Liver (tissue), 7 donors: ENCODE measurements at regions not wholly inside any gene's neighbourhood (a gene's known extent, or its start where the extent isn't known, plus 50 kb on each side); places are given as distances from the start of the nearest gene placed in this dataset.

Experiments used
- DNase-seq: peaks from one replicate; pipeline ENCODE4 v3.0.0-alpha.2; 2017; ENCODE audit warnings: low spot score
- H3K27ac ChIP-seq, 2 donors: one replicate each; pipeline ENCODE4 v1.7.0; 2013; ENCODE audit warnings: inconsistent platforms in 2 of 2, low read length in 2 of 2, control low read depth in 1 of 2, low read depth in 1 of 2, mild to moderate bottlenecking in 1 of 2
- H3K27me3 ChIP-seq, 4 donors: one replicate each; pipeline versions ENCODE4 v1.6.1 to v1.7.0; 2013; ENCODE audit warnings: low read length in 3 of 4, inconsistent platforms in 1 of 4, mild to moderate bottlenecking in 1 of 4, moderate library complexity in 1 of 4; ENCODE audit not compliant: control insufficient read depth in 4 of 4, insufficient read depth in 4 of 4
- H3K36me3 ChIP-seq, 4 donors: one replicate each; pipeline versions ENCODE4 v1.6.1 to v1.7.0; 2013; ENCODE audit warnings: low read length in 3 of 4, mild to moderate bottlenecking in 3 of 4, low read depth in 1 of 4, moderate library complexity in 1 of 4; ENCODE audit not compliant: control insufficient read depth in 4 of 4, insufficient read depth in 3 of 4
- H3K4me1 ChIP-seq, 4 donors: one replicate each; pipeline versions ENCODE4 v1.6.1 to v1.7.0; 2013; ENCODE audit warnings: low read length in 3 of 4, mild to moderate bottlenecking in 3 of 4, moderate library complexity in 1 of 4; ENCODE audit not compliant: control insufficient read depth in 4 of 4, insufficient read depth in 4 of 4
- H3K4me3 ChIP-seq, 3 donors: one replicate each; pipeline versions ENCODE4 v1.6.1 to v1.7.0; 2013; ENCODE audit warnings: low read length in 3 of 3, control low read depth in 1 of 3, low read depth in 1 of 3, mild to moderate bottlenecking in 1 of 3
- H3K9ac ChIP-seq, 2 donors: one replicate each; pipeline ENCODE4 v1.7.0; 2013; ENCODE audit warnings: low read length in 2 of 2, mild to moderate bottlenecking in 2 of 2, moderate library complexity in 2 of 2, control low read depth in 1 of 2, low read depth in 1 of 2
- H3K9me3 ChIP-seq, 4 donors: one replicate each; pipeline versions ENCODE4 v1.6.1 to v1.7.0; 2013; ENCODE audit warnings: low read length in 3 of 4; ENCODE audit not compliant: control insufficient read depth in 4 of 4
- ATF3 ChIP-seq: IDR thresholded peaks from 2 replicates; pipeline ENCODE4 v1.6.1; 2016; ENCODE audit warnings: antibody characterized with exemption
- EGR1 ChIP-seq, 2 donors: IDR thresholded peaks; 2 replicates each; pipeline ENCODE4 v1.6.1; 2016 to 2018; ENCODE audit warnings: antibody characterized with exemption in 2 of 2, low read depth in 2 of 2
- FOXA1 ChIP-seq: IDR thresholded peaks from 2 replicates; pipeline ENCODE4 v1.6.1; 2016; ENCODE audit warnings: antibody characterized with exemption
- FOXA2 ChIP-seq: IDR thresholded peaks from 2 replicates; pipeline ENCODE4 v1.6.1; 2016; ENCODE audit warnings: antibody characterized with exemption
- GABPA ChIP-seq, 2 donors: IDR thresholded peaks in 1 of 2; conservative IDR thresholded peaks in 1 of 2; 2 replicates each; pipeline ENCODE4 v1.6.1; 2016; ENCODE audit warnings: antibody characterized with exemption in 2 of 2, mild to moderate bottlenecking in 1 of 2, moderate library complexity in 1 of 2
- HNF4A ChIP-seq, 2 donors: conservative IDR thresholded peaks; 2 replicates each; pipeline ENCODE4 v1.6.1; 2016; ENCODE audit warnings: antibody characterized with exemption in 2 of 2, mild to moderate bottlenecking in 2 of 2
- MAX ChIP-seq: IDR thresholded peaks from 2 replicates; pipeline ENCODE4 v1.6.1; 2016; ENCODE audit warnings: antibody characterized with exemption
- NR2F2 ChIP-seq: IDR thresholded peaks from 2 replicates; pipeline ENCODE4 v1.6.1; 2016; ENCODE audit warnings: antibody characterized with exemption
- RAD21 ChIP-seq, 2 donors: IDR thresholded peaks; 2 replicates each; pipeline ENCODE4 v1.6.1; 2016; ENCODE audit warnings: antibody characterized with exemption in 2 of 2, mild to moderate bottlenecking in 2 of 2
- REST ChIP-seq: IDR thresholded peaks from 2 replicates; pipeline ENCODE4 v1.6.1; 2016; ENCODE audit warnings: antibody characterized with exemption, mild to moderate bottlenecking
- RXRA ChIP-seq, 2 donors: IDR thresholded peaks; 2 replicates each; pipeline ENCODE4 v1.6.1; 2017 to 2018; ENCODE audit warnings: antibody characterized with exemption in 2 of 2, mild to moderate bottlenecking in 1 of 2
- SP1 ChIP-seq: IDR thresholded peaks from 2 replicates; pipeline ENCODE4 v1.6.1; 2018; ENCODE audit warnings: antibody characterized with exemption, mild to moderate bottlenecking
- TAF1 ChIP-seq: conservative IDR thresholded peaks from 2 replicates; pipeline ENCODE4 v1.6.1; 2016; ENCODE audit warnings: antibody characterized with exemption, mild to moderate bottlenecking
- ZBTB33 ChIP-seq: IDR thresholded peaks from 2 replicates; pipeline ENCODE4 v1.6.1; 2016; ENCODE audit warnings: antibody characterized with exemption
- WGBS: extraction: QIAGEN DNeasy Blood & Tissue Kit; methylation state at CpG from one replicate; pipeline ENCODE4 v1.1.7; 2013; 5-methylcytosine and 5-hydroxymethylcytosine counted together
- donor health status: healthy.
- donor health status: healthy.
- donor health status: healthy.
- donor health status: healthy.

GRCh38 chr15:66901336-66902100 lies 163.9 kb upstream of the SMAD3 start:
- no peak for DNase-seq
- TF ChIP-seq RAD21 (IDR thresholded peaks at IDR 0.05) (no peak), NR2F2 (no peak), RXRA (IDR thresholded peaks at IDR 0.05) (no peak), ATF3 (no peak), REST (no peak), HNF4A (conservative IDR thresholded peaks at IDR 0.05) (no peak), FOXA2 (no peak)
- H3K9me3 ChIP-seq, result no peaks in the 10 kb centered on the region
- no peaks in the 10 kb centered on the region for H3K36me3 ChIP-seq
- H3K9ac ChIP-seq, result no peak overlapping the region
- H3K4me1 ChIP-seq, result no peaks in the 10 kb centered on the region
- H3K27ac ChIP-seq, result no peak overlapping the region
- no peaks in the 10 kb centered on the region for H3K27me3 ChIP-seq
- WGBS, result 93% methylated on average over 6 of the region's 6 CpGs
- H3K4me3 ChIP-seq, result no peak overlapping the region

GRCh38 chr15:66905185-66905584 lies 160.2 kb upstream of the SMAD3 start:
- no peak for DNase-seq
- TF ChIP-seq MAX (no peak), NR2F2 (no peak), FOXA1 (no peak), SP1 (no peak), FOXA2 (no peak), HNF4A (conservative IDR thresholded peaks at IDR 0.05) (no peak), ATF3 (no peak), REST (no peak), GABPA (IDR thresholded peaks at IDR 0.05 in 1 of 2, conservative IDR thresholded peaks at IDR 0.05 in 1 of 2) (no peak), EGR1 (IDR thresholded peaks at IDR 0.05; ENCODE audit: low read depth in 2 of 2) (no peak), RXRA (IDR thresholded peaks at IDR 0.05) (no peak), ZBTB33 (no peak), RAD21 (IDR thresholded peaks at IDR 0.05) (no peak), TAF1 (no peak)
- no peak overlapping the region for H3K4me3 ChIP-seq
- no peaks in the 10 kb centered on the region for H3K9me3 ChIP-seq
- H3K4me1 ChIP-seq, result no peaks in the 10 kb centered on the region
- H3K27me3 ChIP-seq, result no peaks in the 10 kb centered on the region
- WGBS, result 95% methylated on average over 2 of the region's 2 CpGs
- H3K27ac ChIP-seq, result no peak overlapping the region
- no peaks in the 10 kb centered on the region for H3K36me3 ChIP-seq
- H3K9ac ChIP-seq, result no peak overlapping the region
